Testis (tissue), 2 donors: ENCODE measurements at regions not wholly inside any gene's neighbourhood (a gene's known extent, or its start where the extent isn't known, plus 50 kb on each side); places are given as distances from the start of the nearest gene placed in this dataset.

Experiments
- CTCF ChIP-seq, 3 experiments: fragments of 450-650 bp in 2 of 3; fragments of 200-600 bp in 1 of 3; sonication (generic) in 1 of 3; IDR thresholded peaks; one replicate each; pipeline ENCODE4 v1.5.1; 2016 to 2019; ENCODE audit warnings: antibody characterized with exemption in 3 of 3, mild to moderate bottlenecking in 2 of 3, moderate library complexity in 1 of 3
- POLR2A ChIP-seq: fragments of 450-650 bp; IDR thresholded peaks from one replicate; pipeline ENCODE4 v1.6.1; 2017; ENCODE audit warnings: antibody characterized with exemption, mild to moderate bottlenecking, moderate library complexity

GRCh38 chr4:8766610-8767009 lies 105.0 kb downstream of the HMX1 start:
- TF ChIP-seq CTCF (IDR thresholded peaks at IDR 0.05) (no peak), POLR2A (no peak)
